ENCODE measurements at regions not wholly inside any gene's neighbourhood (a gene's known extent, or its start where the extent isn't known, plus 50 kb on each side); places are given as distances from the start of the nearest gene placed in this dataset.

- Histone ChIP-seq H3K4me3 (replicated peaks in 1 of 3; ENCODE audit: low read depth in 2 of 3, low read length in 3 of 3) (no peak overlapping the region), H3K9ac (ENCODE audit: insufficient read depth, low read length, poor library complexity, severe bottlenecking) (no peak overlapping the region), H3K79me2 (ENCODE audit: insufficient read depth, low read length) (no peaks in the 10 kb centered on the region), H3K4me1 (ENCODE audit: control insufficient read depth in 1 of 2, insufficient read depth in 2 of 2, low read length in 2 of 2) (no peaks in the 10 kb centered on the region), H4K20me1 (ENCODE audit: insufficient read depth, low read length) (no peaks in the 10 kb centered on the region), H2AFZ (ENCODE audit: insufficient read depth, low read depth, low read length, poor library complexity, severe bottlenecking) (no peak overlapping the region), H3K9me3 (replicated peaks in 1 of 2; ENCODE audit: control insufficient read depth in 1 of 2, insufficient read depth in 1 of 2, low read length in 2 of 2) (no peaks in the 10 kb centered on the region), H3K27ac (ENCODE audit: low read depth in 1 of 2, low read length in 2 of 2) (no peak overlapping the region), H3K27me3 (ENCODE audit: control insufficient read depth in 2 of 2, insufficient read depth in 2 of 2, low read length in 2 of 2) (no peaks in the 10 kb centered on the region), H3K4me2 (replicated peaks; ENCODE audit: extremely low read depth, low read length, poor library complexity, severe bottlenecking) (no peak overlapping the region), H3K36me3 (replicated peaks in 1 of 2; ENCODE audit: control insufficient read depth in 1 of 2, insufficient read depth in 2 of 2, low read length in 2 of 2) (no peaks in the 10 kb centered on the region)
- no peaks in the 10 kb centered on the region for H3K36me3 Mint-ChIP-seq
- no peak for DNase-seq
- peaks cover 1 to 3% (median 3%) of the 10 kb centered on the region in 3 donors for H3K27me3 Mint-ChIP-seq (ENCODE audit: low read depth in 3 of 3)
- no peak overlapping the region for H3K4me3 Mint-ChIP-seq
- no peak overlapping the region for H3K27ac Mint-ChIP-seq
- intact Hi-C loops (cut with micrococcal nuclease), result no loop called here
- TF ChIP-seq CTCF (IDR thresholded peaks at IDR 0.05), result no peak
- whole genome bisulfite sequencing (ENCODE audit: insufficient coverage), result 86% methylated on average over 1 of the region's 6 CpGs
- H3K4me1 Mint-ChIP-seq, result no peaks in the 10 kb centered on the region
- peaks cover 8 to 22% (median 15%) of the 10 kb centered on the region in 7 donors for H3K9me3 Mint-ChIP-seq
Measured at GRCh38 chr6:170205126-170205525, 85.8 kb downstream of the DLL1 start.

GRCh38 chr6:170203212-170203611, 87.7 kb downstream of the DLL1 start:
- H3K4me1 Mint-ChIP-seq, result no peaks in the 10 kb centered on the region
- H3K27ac Mint-ChIP-seq, result peak overlapping the region in 1 of 7 donors; percentile 38
- no peak for DNase-seq
- Histone ChIP-seq H3K27ac (ENCODE audit: low read depth in 1 of 2, low read length in 2 of 2) (no peak overlapping the region), H3K36me3 (replicated peaks in 1 of 2; ENCODE audit: control insufficient read depth in 1 of 2, insufficient read depth in 2 of 2, low read length in 2 of 2) (no peaks in the 10 kb centered on the region), H3K4me2 (replicated peaks; ENCODE audit: extremely low read depth, low read length, poor library complexity, severe bottlenecking) (no peak overlapping the region), H3K9ac (ENCODE audit: insufficient read depth, low read length, poor library complexity, severe bottlenecking) (no peak overlapping the region), H3K79me2 (ENCODE audit: insufficient read depth, low read length) (no peaks in the 10 kb centered on the region), H3K4me1 (ENCODE audit: control insufficient read depth in 1 of 2, insufficient read depth in 2 of 2, low read length in 2 of 2) (no peaks in the 10 kb centered on the region), H2AFZ (ENCODE audit: insufficient read depth, low read depth, low read length, poor library complexity, severe bottlenecking) (no peak overlapping the region), H3K4me3 (replicated peaks in 1 of 3; ENCODE audit: low read depth in 2 of 3, low read length in 3 of 3) (no peak overlapping the region), H3K9me3 (replicated peaks in 1 of 2; ENCODE audit: control insufficient read depth in 1 of 2, insufficient read depth in 1 of 2, low read length in 2 of 2) (no peaks in the 10 kb centered on the region), H3K27me3 (ENCODE audit: control insufficient read depth in 2 of 2, insufficient read depth in 2 of 2, low read length in 2 of 2) (no peaks in the 10 kb centered on the region), H4K20me1 (ENCODE audit: insufficient read depth, low read length) (no peaks in the 10 kb centered on the region)
- TF ChIP-seq CTCF (IDR thresholded peaks at IDR 0.05), result no peak
- 91% methylated on average over 1 of the region's 6 CpGs for WGBS (ENCODE audit: insufficient coverage)
- H3K36me3 Mint-ChIP-seq, result no peaks in the 10 kb centered on the region
- peaks cover 0 to 5% (median 4%) of the 10 kb centered on the region in 3 donors for H3K27me3 Mint-ChIP-seq (ENCODE audit: low read depth in 3 of 3)
- intact Hi-C loops (cut with micrococcal nuclease), result no loop called here
- no peak overlapping the region for H3K4me3 Mint-ChIP-seq
- peaks cover 8 to 22% (median 15%) of the 10 kb centered on the region in 7 donors for H3K9me3 Mint-ChIP-seq

Measured in CD14-positive monocyte (primary cell).